Endodermal cell (in vitro differentiated cells): ENCODE measurements at regions not wholly inside any gene's neighbourhood (a gene's known extent, or its start where the extent isn't known, plus 50 kb on each side); places are given as distances from the start of the nearest gene placed in this dataset.
A peak's percentile ranks its signal among the peaks of the same experiment; 100 is the strongest.

Source experiments
- DNase-seq: peaks from one replicate; pipeline ENCODE4 v3.0.0-alpha.2; 2017
- H3K27ac ChIP-seq: 2 replicates; pipeline ENCODE4 v1.5.1; 2013; ENCODE audit warnings: mild to moderate bottlenecking, low read depth, low read length, moderate library complexity
- H3K27me3 ChIP-seq: 2 replicates; pipeline ENCODE4 v1.6.1; 2013; ENCODE audit warnings: mild to moderate bottlenecking, low read length, moderate library complexity; ENCODE audit not compliant: insufficient read depth, control insufficient read depth, poor library complexity, severe bottlenecking
- H3K36me3 ChIP-seq: 2 replicates; pipeline ENCODE4 v1.7.0; 2013; ENCODE audit warnings: mild to moderate bottlenecking, low read length, moderate library complexity; ENCODE audit not compliant: control insufficient read depth, insufficient read depth
- H3K4me1 ChIP-seq: one replicate; pipeline ENCODE4 v1.7.0; 2013; ENCODE audit warnings: low read length; ENCODE audit not compliant: control insufficient read depth, insufficient read depth
- H3K4me3 ChIP-seq: 2 replicates; pipeline ENCODE4 v1.5.1; 2013; ENCODE audit warnings: mild to moderate bottlenecking, low read length, moderate library complexity
- H3K9ac ChIP-seq: 2 replicates; pipeline ENCODE4 v1.6.1; 2013; ENCODE audit warnings: mild to moderate bottlenecking, low read length, moderate library complexity; ENCODE audit not compliant: poor library complexity, severe bottlenecking; ENCODE audit errors: extremely low read depth
- H3K9me3 ChIP-seq: 2 replicates; pipeline ENCODE4 v1.6.1; 2013; ENCODE audit warnings: mild to moderate bottlenecking, low read length, moderate library complexity; ENCODE audit not compliant: control insufficient read depth
- H3K27ac Mint-ChIP-seq: 2 replicates; pipeline ENCODE4 v1.8.0; 2020; ENCODE audit warnings: mixed read lengths
- H3K27me3 Mint-ChIP-seq: 2 replicates; pipeline ENCODE4 v1.8.0; 2021; ENCODE audit warnings: mild to moderate bottlenecking, mixed read lengths; ENCODE audit not compliant: insufficient read depth
- H3K36me3 Mint-ChIP-seq: 2 replicates; pipeline ENCODE4 v1.8.0; 2020; ENCODE audit warnings: low read depth, mixed read lengths
- H3K4me1 Mint-ChIP-seq: 2 replicates; pipeline ENCODE4 v1.8.0; 2020; ENCODE audit warnings: mixed read lengths
- H3K4me3 Mint-ChIP-seq: 2 replicates; pipeline ENCODE4 v1.8.0; 2020; ENCODE audit warnings: mild to moderate bottlenecking, moderate library complexity, mixed read lengths
- H3K9me3 Mint-ChIP-seq: 2 replicates; pipeline ENCODE4 v1.8.0; 2020; ENCODE audit warnings: mild to moderate bottlenecking, mixed read lengths
- WGBS, 2 experiments: methylation state at CpG; one replicate each; pipeline versions ENCODE4 v1.1.5 to v1.1.7; 2013; ENCODE audit warnings: missing lambda C conversion rate in 2 of 2, mixed read lengths in 1 of 2; ENCODE audit not compliant: insufficient coverage in 1 of 2, insufficient read length in 1 of 2; 5-methylcytosine and 5-hydroxymethylcytosine counted together
- TF ChIP-seq, protein P1 (sequence below): fragments of 200-600 bp; sonication (generic); conservative IDR thresholded peaks from 2 replicates; pipeline ENCODE4 v1.5.0; 2021; ENCODE audit warnings: antibody characterized with exemption, mild to moderate bottlenecking

DNA sequence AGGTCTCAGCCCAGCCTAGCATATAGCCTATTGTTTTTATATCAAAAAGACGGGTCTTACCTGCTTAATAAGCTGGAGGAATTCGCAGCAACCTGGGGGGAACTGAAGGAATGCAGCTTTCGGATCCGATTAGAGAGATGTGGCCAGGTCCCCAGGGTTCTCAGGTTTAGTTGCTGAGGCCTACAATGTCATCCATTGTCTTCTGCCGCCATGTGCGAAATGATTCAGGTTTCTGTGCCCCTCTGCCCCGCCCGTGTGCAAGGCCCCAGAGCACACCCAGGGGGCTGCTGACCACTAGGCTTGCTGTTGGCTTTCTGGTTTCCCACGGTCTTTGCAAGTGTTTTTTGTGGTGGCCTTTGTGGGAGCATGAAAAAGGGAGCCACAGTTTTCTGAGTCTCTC is 154.5 kb upstream of the TBX3 start:
- Mint-ChIP-seq H3K27ac (no peak overlapping the region), H3K36me3 (no peaks in the 10 kb centered on the region), H3K9me3 (peaks cover 14% of the 10 kb centered on the region), H3K27me3 (no peaks in the 10 kb centered on the region), H3K4me1 (peaks cover 3% of the 10 kb centered on the region), H3K4me3 (no peak overlapping the region)
- peak; percentile 62 for DNase-seq
- Histone ChIP-seq H3K36me3 (no peaks in the 10 kb centered on the region), H3K27ac (no peak overlapping the region), H3K4me3 (no peak overlapping the region), H3K9me3 (peaks cover 6% of the 10 kb centered on the region), H3K27me3 (no peaks in the 10 kb centered on the region), H3K9ac (no peak overlapping the region), H3K4me1 (no peaks in the 10 kb centered on the region)
- TF ChIP-seq, protein P1, sequence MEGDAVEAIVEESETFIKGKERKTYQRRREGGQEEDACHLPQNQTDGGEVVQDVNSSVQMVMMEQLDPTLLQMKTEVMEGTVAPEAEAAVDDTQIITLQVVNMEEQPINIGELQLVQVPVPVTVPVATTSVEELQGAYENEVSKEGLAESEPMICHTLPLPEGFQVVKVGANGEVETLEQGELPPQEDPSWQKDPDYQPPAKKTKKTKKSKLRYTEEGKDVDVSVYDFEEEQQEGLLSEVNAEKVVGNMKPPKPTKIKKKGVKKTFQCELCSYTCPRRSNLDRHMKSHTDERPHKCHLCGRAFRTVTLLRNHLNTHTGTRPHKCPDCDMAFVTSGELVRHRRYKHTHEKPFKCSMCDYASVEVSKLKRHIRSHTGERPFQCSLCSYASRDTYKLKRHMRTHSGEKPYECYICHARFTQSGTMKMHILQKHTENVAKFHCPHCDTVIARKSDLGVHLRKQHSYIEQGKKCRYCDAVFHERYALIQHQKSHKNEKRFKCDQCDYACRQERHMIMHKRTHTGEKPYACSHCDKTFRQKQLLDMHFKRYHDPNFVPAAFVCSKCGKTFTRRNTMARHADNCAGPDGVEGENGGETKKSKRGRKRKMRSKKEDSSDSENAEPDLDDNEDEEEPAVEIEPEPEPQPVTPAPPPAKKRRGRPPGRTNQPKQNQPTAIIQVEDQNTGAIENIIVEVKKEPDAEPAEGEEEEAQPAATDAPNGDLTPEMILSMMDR, result no peak
- 81% methylated on average over 7 to 9 of the region's 9 CpGs for WGBS, 2 experiments

DNA sequence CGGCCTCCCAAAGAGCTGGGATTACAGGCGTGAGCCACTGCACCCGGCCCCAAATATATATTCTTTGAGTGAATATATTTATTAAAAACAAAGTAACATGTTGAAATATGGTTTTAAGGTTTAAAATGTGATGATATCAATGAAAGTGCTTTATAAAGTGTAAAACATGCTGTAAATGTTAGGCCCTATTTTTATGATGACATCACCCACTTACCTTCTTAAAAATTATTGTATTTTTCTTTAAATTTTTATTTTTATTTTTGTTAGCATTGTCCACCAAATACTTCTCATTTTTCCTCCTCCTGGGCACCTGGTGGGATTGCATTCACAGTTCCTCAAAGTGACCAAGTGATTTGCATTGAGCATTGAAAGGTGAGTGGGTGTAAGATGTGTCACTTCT is 152.6 kb upstream of the TBX3 start:
- Histone ChIP-seq H3K4me3 (no peak overlapping the region), H3K4me1 (no peaks in the 10 kb centered on the region), H3K9me3 (peaks cover 6% of the 10 kb centered on the region), H3K36me3 (no peaks in the 10 kb centered on the region), H3K27ac (no peak overlapping the region), H3K27me3 (no peaks in the 10 kb centered on the region), H3K9ac (no peak overlapping the region)
- peaks cover 2% of the 10 kb centered on the region for H3K4me1 Mint-ChIP-seq
- DNase-seq, result no peak
- 100% methylated on average over 2 of the region's 3 CpGs; no CpG with 5 or more reads in 1 of the 2 experiments for WGBS, 2 experiments
- H3K4me3 Mint-ChIP-seq, result no peak overlapping the region
- no peaks in the 10 kb centered on the region for H3K27me3 Mint-ChIP-seq
- no peak overlapping the region for H3K27ac Mint-ChIP-seq
- peaks cover 14% of the 10 kb centered on the region for H3K9me3 Mint-ChIP-seq
- no peaks in the 10 kb centered on the region for H3K36me3 Mint-ChIP-seq
- TF ChIP-seq, protein P1, result no peak

DNA sequence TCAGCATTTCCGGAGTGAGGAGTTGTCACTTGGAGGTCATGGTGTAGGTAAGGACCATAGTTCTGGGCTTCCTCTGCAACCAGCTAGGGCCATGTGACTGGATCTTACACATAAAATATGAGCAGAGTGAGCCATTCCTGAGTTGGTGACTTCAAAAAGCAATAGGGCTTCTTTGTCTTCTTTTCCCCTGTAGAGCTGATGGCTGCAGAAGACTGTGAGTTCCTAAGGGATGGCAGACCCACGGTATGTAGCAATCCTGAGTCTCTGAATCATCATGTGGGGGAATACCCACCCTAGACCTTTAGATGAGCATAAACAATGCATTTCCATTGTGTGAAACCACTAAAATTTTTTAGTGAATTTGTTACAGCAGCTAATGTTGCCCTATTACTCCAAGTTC is 151.1 kb upstream of the TBX3 start:
- Mint-ChIP-seq H3K27ac (no peak overlapping the region), H3K27me3 (no peaks in the 10 kb centered on the region)

More for the DNA sequence above, 151.1 kb upstream of the TBX3 start:
- H3K9ac ChIP-seq, result no peak overlapping the region
- Mint-ChIP-seq H3K4me3 (no peak overlapping the region), H3K9me3 (peaks cover 14% of the 10 kb centered on the region), H3K36me3 (no peaks in the 10 kb centered on the region), H3K4me1 (no peaks in the 10 kb centered on the region)
- H3K4me3 ChIP-seq, result no peak overlapping the region
- TF ChIP-seq, protein P1, result no peak
- peaks cover 6% of the 10 kb centered on the region for H3K9me3 ChIP-seq
- 67 to 82% methylated on average over 2 of the region's 2 CpGs for WGBS, 2 experiments
- no peak for DNase-seq
- no peaks in the 10 kb centered on the region for H3K27me3 ChIP-seq
- H3K27ac ChIP-seq, result no peak overlapping the region
- H3K4me1 ChIP-seq, result no peaks in the 10 kb centered on the region
- no peaks in the 10 kb centered on the region for H3K36me3 ChIP-seq
